GM18511 (cell line): ENCODE measurements at regions not wholly inside any gene's neighbourhood (a gene's known extent, or its start where the extent isn't known, plus 50 kb on each side); places are given as distances from the start of the nearest gene placed in this dataset.
"Not testable (repeated sequence)": the region's sequence is repeated elsewhere in the genome, so short reads cannot be mapped to it uniquely, and the experiment has no call there.

ENCODE experiments used
- ATAC-seq: cut with Tn5 transposase; IDR thresholded peaks from one replicate; pipeline ENCODE4 v1.9.1; 2021; ENCODE audit warnings: mild to moderate bottlenecking, moderate library complexity; ENCODE audit not compliant: unreplicated experiment

GRCh38 chr2:204401114-204401513 is 144.2 kb upstream of the PARD3B start:
- ATAC-seq, result no peak

GRCh38 chr2:204407204-204408014 is 137.9 kb upstream of the PARD3B start:
- ATAC-seq, result no peak

- not testable (repeated sequence) for ATAC-seq
Measured at GRCh38 chr2:204412782-204413181, 132.5 kb upstream of the PARD3B start.

GRCh38 chr2:204415406-204416181 is 129.7 kb upstream of the PARD3B start:
- ATAC-seq, result no peak

GRCh38 chr2:204416236-204416635 is 129.0 kb upstream of the PARD3B start:
- no peak for ATAC-seq

GRCh38 chr2:204425821-204426220 is 119.5 kb upstream of the PARD3B start:
- ATAC-seq, result no peak

GRCh38 chr2:204428675-204429074 is 116.6 kb upstream of the PARD3B start:
- no peak for ATAC-seq

DNA sequence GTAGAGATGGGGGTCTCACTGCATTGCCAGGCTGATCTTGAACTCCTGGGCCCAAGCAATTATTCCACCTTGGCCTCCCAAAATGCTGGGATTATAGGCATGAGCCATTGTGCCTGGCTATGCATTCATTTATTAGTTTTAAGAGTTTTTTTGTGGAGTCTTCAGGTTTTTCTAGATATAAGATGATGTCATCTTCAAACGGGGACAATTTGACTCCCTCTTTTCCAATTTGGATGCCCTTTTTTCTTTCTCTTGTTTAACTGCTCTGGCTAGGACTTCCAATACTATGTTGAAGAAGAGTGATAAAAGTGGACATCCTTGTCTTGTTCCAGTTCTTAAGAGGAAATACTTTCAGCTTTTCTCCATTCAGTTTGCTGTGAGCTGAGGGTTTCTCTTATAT is 113.7 kb upstream of the PARD3B start:
- no peak for ATAC-seq

GRCh38 chr2:204432196-204432595 is 113.1 kb upstream of the PARD3B start:
- ATAC-seq, result no peak

GRCh38 chr2:204434660-204435462 is 110.4 kb upstream of the PARD3B start:
- ATAC-seq, result no peak

GRCh38 chr2:204436230-204436629 is 109.0 kb upstream of the PARD3B start:
- ATAC-seq, result no peak

DNA sequence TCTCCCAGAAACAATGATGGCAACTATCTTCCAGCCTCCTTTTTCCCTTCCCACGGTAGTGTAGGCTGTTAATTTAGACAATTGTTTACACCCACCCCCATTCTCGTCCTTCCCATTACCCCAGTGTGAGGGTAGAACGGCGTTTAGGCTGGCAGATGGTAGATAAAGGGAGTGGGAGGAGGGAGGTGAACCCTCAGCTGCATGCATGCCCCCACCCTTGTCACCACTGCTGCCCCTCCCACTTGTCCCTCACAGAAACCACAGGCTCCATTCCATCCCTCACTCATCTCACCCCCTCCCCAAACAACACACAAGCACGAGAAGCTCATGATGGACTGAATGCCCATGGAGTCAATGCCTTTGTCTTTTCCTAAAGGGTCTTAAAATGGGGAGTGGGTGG is 107.9 kb upstream of the PARD3B start:
- no peak for ATAC-seq

GRCh38 chr2:204437815-204438756 is 107.2 kb upstream of the PARD3B start:
- ATAC-seq, result no peak

GRCh38 chr2:204441316-204441715 is 104.0 kb upstream of the PARD3B start:
- ATAC-seq, result no peak

- ATAC-seq, result no peak
Measured at GRCh38 chr2:204445149-204445548, 100.1 kb upstream of the PARD3B start.

DNA sequence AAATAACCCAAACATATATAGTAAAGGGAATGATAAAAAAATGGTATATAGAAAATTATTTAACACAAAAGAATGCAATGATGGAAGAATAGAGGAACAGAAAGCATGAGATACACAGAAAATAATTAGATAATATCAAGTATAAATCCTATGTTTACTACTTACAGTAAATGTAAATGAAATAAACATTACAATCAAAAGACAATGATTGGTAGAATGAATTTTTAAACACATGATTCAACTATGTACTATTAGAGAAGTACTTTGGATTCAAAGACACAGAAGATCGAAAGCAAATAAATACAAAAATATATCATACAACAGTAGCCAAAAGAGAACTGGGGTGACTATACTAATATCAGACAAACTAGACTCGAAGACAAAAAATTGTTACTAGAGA is 97.6 kb upstream of the PARD3B start:
- ATAC-seq, result no peak

GRCh38 chr2:204449977-204450376 is 95.3 kb upstream of the PARD3B start:
- ATAC-seq, result no peak

GRCh38 chr2:204451766-204452165 is 93.5 kb upstream of the PARD3B start:
- no peak for ATAC-seq

DNA sequence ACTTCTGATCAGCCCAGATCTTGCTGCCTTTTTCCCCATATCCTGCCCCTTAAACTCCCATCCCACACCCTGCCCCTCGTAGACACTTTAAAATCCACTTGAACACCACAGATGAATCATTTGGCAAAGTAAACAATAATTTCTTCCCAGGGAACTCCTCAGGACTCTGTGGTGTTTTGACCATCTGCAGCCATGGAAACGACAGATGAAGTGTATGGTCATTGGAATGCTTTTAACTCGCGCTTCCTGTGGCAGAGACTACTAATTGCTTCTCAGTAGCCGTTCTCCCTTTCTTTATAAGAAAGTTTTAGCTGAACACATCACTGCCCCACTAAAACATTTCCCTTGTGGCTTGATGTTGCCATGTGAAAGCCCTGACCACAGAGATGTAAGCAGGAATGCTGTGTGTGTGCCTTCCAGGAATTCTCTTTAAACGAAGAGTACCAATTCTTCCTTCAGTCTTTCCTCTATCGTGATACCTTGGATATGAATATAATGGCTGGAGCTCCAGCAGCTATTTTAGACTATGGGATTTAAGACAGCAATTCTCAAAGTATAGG is 92.7 kb upstream of the PARD3B start:
- ATAC-seq, result no peak

GRCh38 chr2:204453730-204454167 is 91.5 kb upstream of the PARD3B start:
- ATAC-seq, result no peak
